ENCODE measurements at regions not wholly inside any gene's neighbourhood (a gene's known extent, or its start where the extent isn't known, plus 50 kb on each side); places are given as distances from the start of the nearest gene placed in this dataset.

- Histone ChIP-seq H3K79me2 (ENCODE audit: low read depth) (no peaks in the 10 kb centered on the region), H3K27ac (no peak overlapping the region), H3F3A (ENCODE audit: low read depth) (no peaks in the 10 kb centered on the region), H3K4me2 (no peak overlapping the region), H2AFZ (replicated peaks) (no peak overlapping the region), H3K27me3 (no peaks in the 10 kb centered on the region), H3K9ac (no peak overlapping the region), H3K4me1 (no peaks in the 10 kb centered on the region), H3K4me3 (no peak overlapping the region), H3K36me3 (no peaks in the 10 kb centered on the region), H4K20me1 (ENCODE audit: low read depth) (no peaks in the 10 kb centered on the region), H3K9me3 (ENCODE audit: low read depth) (no peaks in the 10 kb centered on the region)
- Mint-ChIP-seq H3K4me3 (no peak overlapping the region), H3K27me3 (ENCODE audit: insufficient read depth, low read depth) (peaks cover 7% of the 10 kb centered on the region), H3K4me1 (peaks cover 5% of the 10 kb centered on the region), H3K36me3 (no peaks in the 10 kb centered on the region), H3K9me3 (no peaks in the 10 kb centered on the region), H3K27ac (no peak overlapping the region)
- no peak for DNase-seq (ENCODE audit: low spot score)
- TF ChIP-seq CTCF (IDR thresholded peaks at IDR 0.05) (no peak), EZH2 (IDR thresholded peaks at IDR 0.05) (no peak), EZH2phosphoT487 (IDR thresholded peaks at IDR 0.05) (no peak)
These were observed 76.0 kb upstream of the MEX3C start for GRCh38 chr18:51273437-51273836.

- no peaks in the 10 kb centered on the region for H3K9me3 ChIP-seq (ENCODE audit: low read depth)
- Mint-ChIP-seq H3K36me3 (no peaks in the 10 kb centered on the region), H3K27ac (no peak overlapping the region), H3K4me1 (peaks cover 7% of the 10 kb centered on the region), H3K27me3 (ENCODE audit: insufficient read depth, low read depth) (peaks cover 2% of the 10 kb centered on the region), H3K9me3 (no peaks in the 10 kb centered on the region), H3K4me3 (no peak overlapping the region)
- no peak for DNase-seq (ENCODE audit: low spot score)
- H3F3A ChIP-seq (ENCODE audit: low read depth): no peaks in the 10 kb centered on the region
- H3K4me3 ChIP-seq: no peak overlapping the region
- no peaks in the 10 kb centered on the region for H3K79me2 ChIP-seq (ENCODE audit: low read depth)
- H3K36me3 ChIP-seq: no peaks in the 10 kb centered on the region
- H3K27me3 ChIP-seq: no peaks in the 10 kb centered on the region
- H2AFZ ChIP-seq (replicated peaks): no peak overlapping the region
- H4K20me1 ChIP-seq (ENCODE audit: low read depth): no peaks in the 10 kb centered on the region
- H3K4me2 ChIP-seq: no peak overlapping the region
- no peak overlapping the region for H3K27ac ChIP-seq
- TF ChIP-seq EZH2 (IDR thresholded peaks at IDR 0.05): no peak
- TF ChIP-seq EZH2phosphoT487 (IDR thresholded peaks at IDR 0.05): no peak
- TF ChIP-seq CTCF (IDR thresholded peaks at IDR 0.05): no peak
- no peak overlapping the region for H3K9ac ChIP-seq
- H3K4me1 ChIP-seq: no peaks in the 10 kb centered on the region
These were observed 78.4 kb upstream of the MEX3C start for GRCh38 chr18:51275712-51276476.

GRCh38 chr18:51278045-51278649 lies 80.7 kb upstream of the MEX3C start:
- H3K9me3 Mint-ChIP-seq: no peaks in the 10 kb centered on the region
- no peaks in the 10 kb centered on the region for H3F3A ChIP-seq (ENCODE audit: low read depth)
- H3K36me3 ChIP-seq: no peaks in the 10 kb centered on the region
- no peaks in the 10 kb centered on the region for H3K27me3 ChIP-seq
- H3K9ac ChIP-seq: no peak overlapping the region
- no peaks in the 10 kb centered on the region for H3K36me3 Mint-ChIP-seq
- TF ChIP-seq CTCF (IDR thresholded peaks at IDR 0.05): peak; percentile 90
- no peak for TF ChIP-seq EZH2 (IDR thresholded peaks at IDR 0.05)
- no peak for TF ChIP-seq EZH2phosphoT487 (IDR thresholded peaks at IDR 0.05)
- H3K79me2 ChIP-seq (ENCODE audit: low read depth): no peaks in the 10 kb centered on the region
- H3K27me3 Mint-ChIP-seq (ENCODE audit: insufficient read depth, low read depth): peaks cover 2% of the 10 kb centered on the region
- peak; percentile 74 for DNase-seq (ENCODE audit: low spot score)
- H2AFZ ChIP-seq (replicated peaks): no peak overlapping the region
- no peak overlapping the region for H3K4me3 Mint-ChIP-seq
- H3K4me1 ChIP-seq: no peaks in the 10 kb centered on the region
- no peak overlapping the region for H3K4me2 ChIP-seq
- H3K27ac ChIP-seq: no peak overlapping the region
- H3K27ac Mint-ChIP-seq: no peak overlapping the region
- H4K20me1 ChIP-seq (ENCODE audit: low read depth): no peaks in the 10 kb centered on the region
- peaks cover 7% of the 10 kb centered on the region for H3K4me1 Mint-ChIP-seq
- no peak overlapping the region for H3K4me3 ChIP-seq
- H3K9me3 ChIP-seq (ENCODE audit: low read depth): no peaks in the 10 kb centered on the region

All from neural progenitor cell (in vitro differentiated cells).